WTC11 (cell line): ENCODE measurements at regions not wholly inside any gene's neighbourhood (a gene's known extent, or its start where the extent isn't known, plus 50 kb on each side); places are given as distances from the start of the nearest gene placed in this dataset.

ENCODE experiments used
- ATAC-seq: fragments of 200-7000 bp; cut with Tn5 transposase; 2 replicates; pipeline ENCODE4 v1.10.0; 2021; ENCODE audit warnings: mild to moderate bottlenecking, moderate library complexity
- CTCF ChIA-PET: fragments of 300-600 bp; sonication (Branson Sonifier 250); formaldehyde crosslinking; loops from one replicate; lab custom pipeline; 2021; ENCODE audit warnings: antibody characterized with exemption; lab: Charles Lee
- POLR2A ChIA-PET: fragments of 350-600 bp; sonication (Branson Sonifier 250); formaldehyde crosslinking; loops from one replicate; lab custom pipeline; 2021; ENCODE audit warnings: antibody characterized with exemption; lab: Charles Lee
- DNase-seq: peaks from one replicate; pipeline ENCODE4 v3.0.0; 2021; ENCODE audit warnings: low spot score
- H3K27ac Mint-ChIP-seq: 2 replicates; pipeline ENCODE4 v1.8.0; 2021; ENCODE audit warnings: mixed read lengths
- H3K27me3 Mint-ChIP-seq: 2 replicates; pipeline ENCODE4 v1.8.0; 2021; ENCODE audit warnings: low read depth, mild to moderate bottlenecking, moderate library complexity, mixed read lengths
- H3K36me3 Mint-ChIP-seq: 2 replicates; pipeline ENCODE4 v1.8.0; 2021; ENCODE audit warnings: mixed read lengths
- H3K4me1 Mint-ChIP-seq: 2 replicates; pipeline ENCODE4 v1.8.0; 2022; ENCODE audit warnings: mixed read lengths
- H3K4me3 Mint-ChIP-seq: 2 replicates; pipeline ENCODE4 v1.8.0; 2021; ENCODE audit warnings: mild to moderate bottlenecking, moderate library complexity, mixed read lengths
- H3K9me3 Mint-ChIP-seq: 2 replicates; pipeline ENCODE4 v1.8.0; 2021; ENCODE audit warnings: mixed read lengths
- E2F5 ChIP-seq: sonication (generic); formaldehyde crosslinking; IDR thresholded peaks from 2 replicates; pipeline ENCODE4 v1.8.1; 2022; ENCODE audit warnings: mild to moderate bottlenecking, moderate library complexity, missing genetic modification reagents
- ESRRA ChIP-seq: sonication (generic); formaldehyde crosslinking; IDR thresholded peaks from 2 replicates; pipeline ENCODE4 v1.8.1; 2022; ENCODE audit warnings: mild to moderate bottlenecking, missing genetic modification reagents, borderline replicate concordance
- FOXP4 ChIP-seq: sonication (generic); formaldehyde crosslinking; IDR thresholded peaks from 2 replicates; pipeline ENCODE4 v1.8.0; 2022; ENCODE audit warnings: mild to moderate bottlenecking, missing genetic modification reagents
- GRHL2 ChIP-seq: fragments of 250-450 bp; sonication (Bioruptor Pico); IDR thresholded peaks from 2 replicates; pipeline ENCODE4 v1.8.0; 2022; ENCODE audit warnings: mild to moderate bottlenecking, moderate library complexity; ENCODE audit not compliant: insufficient replicate concordance, severe bottlenecking
- GTF2I ChIP-seq: fragments of 250-450 bp; sonication (Bioruptor Pico); conservative IDR thresholded peaks from 2 replicates; pipeline ENCODE4 v1.4.0; 2021; ENCODE audit warnings: mild to moderate bottlenecking
- IRF2 ChIP-seq: sonication (generic); formaldehyde crosslinking; IDR thresholded peaks from 2 replicates; pipeline ENCODE4 v1.8.0; 2022; ENCODE audit warnings: low read depth, missing genetic modification reagents, borderline replicate concordance
- JAZF1 ChIP-seq: fragments of 250-450 bp; sonication (Bioruptor Pico); IDR thresholded peaks from 2 replicates; pipeline ENCODE4 v1.9.0; 2021; ENCODE audit warnings: moderate library complexity, mild to moderate bottlenecking, inconsistent platforms
- MLX ChIP-seq: sonication (generic); formaldehyde crosslinking; IDR thresholded peaks from 2 replicates; pipeline ENCODE4 v1.8.1; 2023; ENCODE audit warnings: mild to moderate bottlenecking, missing genetic modification reagents, moderate library complexity
- NR1H2 ChIP-seq: sonication (generic); formaldehyde crosslinking; IDR thresholded peaks from 2 replicates; pipeline ENCODE4 v1.9.0; 2021; ENCODE audit warnings: mild to moderate bottlenecking, moderate library complexity, missing genetic modification reagents
- PRDM15 ChIP-seq: sonication (generic); formaldehyde crosslinking; IDR thresholded peaks from 2 replicates; pipeline ENCODE4 v1.8.0; 2022; ENCODE audit warnings: missing genetic modification reagents
- PRRX2 ChIP-seq: fragments of 250-450 bp; sonication (Bioruptor Pico); IDR thresholded peaks from 2 replicates; pipeline ENCODE4 v1.8.0; 2021; ENCODE audit warnings: mild to moderate bottlenecking
- SOX15 ChIP-seq: fragments of 250-450 bp; sonication (Bioruptor Pico); IDR thresholded peaks from 2 replicates; pipeline ENCODE4 v1.9.0; 2021; ENCODE audit warnings: mild to moderate bottlenecking
- STAT6 ChIP-seq: sonication (generic); formaldehyde crosslinking; conservative IDR thresholded peaks from 2 replicates; pipeline ENCODE4 v1.8.1; 2023; ENCODE audit warnings: mild to moderate bottlenecking, low read depth, missing genetic modification reagents, moderate library complexity
- ZBTB43 ChIP-seq: sonication (generic); formaldehyde crosslinking; IDR thresholded peaks from 2 replicates; pipeline ENCODE4 v1.8.1; 2023; ENCODE audit warnings: mild to moderate bottlenecking, missing genetic modification reagents
- ZMAT4 ChIP-seq: fragments of 250-450 bp; sonication (Bioruptor Pico); IDR thresholded peaks from 2 replicates; pipeline ENCODE4 v1.9.0; 2021; ENCODE audit warnings: mild to moderate bottlenecking
- ZNF121 ChIP-seq: sonication (generic); formaldehyde crosslinking; IDR thresholded peaks from 2 replicates; pipeline ENCODE4 v1.8.0; 2023; ENCODE audit warnings: missing genetic modification reagents
- ZNF219 ChIP-seq: sonication (generic); formaldehyde crosslinking; IDR thresholded peaks from 2 replicates; pipeline ENCODE4 v1.8.0; 2023; ENCODE audit warnings: missing genetic modification reagents, mild to moderate bottlenecking, borderline replicate concordance
- ZNF317 ChIP-seq: sonication (generic); formaldehyde crosslinking; IDR thresholded peaks from 2 replicates; pipeline ENCODE4 v1.8.1; 2023; ENCODE audit warnings: low read depth, mild to moderate bottlenecking, moderate library complexity, missing genetic modification reagents, borderline replicate concordance
- ZNF416 ChIP-seq: fragments of 250-450 bp; sonication (Bioruptor Pico); IDR thresholded peaks from 2 replicates; pipeline ENCODE4 v1.9.0; 2021; ENCODE audit warnings: mild to moderate bottlenecking, inconsistent platforms
- ZNF512 ChIP-seq: sonication (generic); formaldehyde crosslinking; IDR thresholded peaks from 2 replicates; pipeline ENCODE4 v1.8.1; 2022; ENCODE audit warnings: missing genetic modification reagents, borderline replicate concordance

GRCh38 chr2:7736646-7737305, 819.6 kb downstream of the RNF144A start:
- POLR2A ChIA-PET, result no interaction called here
- Mint-ChIP-seq H3K4me3 (no peak overlapping the region), H3K9me3 (peaks cover 4% of the 10 kb centered on the region; the same call in 1 of the 2 replicates), H3K27me3 (no peaks in the 10 kb centered on the region; the same call in none of the 2 replicates), H3K36me3 (no peaks in the 10 kb centered on the region), H3K27ac (no peak overlapping the region), H3K4me1 (peaks cover 18% of the 10 kb centered on the region)
- TF ChIP-seq E2F5 (CRISPR knock-in tag), result no peak
- TF ChIP-seq ZNF317 (CRISPR knock-in tag), result no peak
- TF ChIP-seq JAZF1, result no peak
- TF ChIP-seq PRRX2 (CRISPR knock-in tag), result no peak
- no peak for TF ChIP-seq ZMAT4 (CRISPR knock-in tag)
- TF ChIP-seq ESRRA (CRISPR knock-in tag), result no peak
- TF ChIP-seq ZNF219 (CRISPR knock-in tag), result no peak
- no peak for TF ChIP-seq GTF2I (CRISPR knock-in tag)
- no peak for TF ChIP-seq IRF2 (CRISPR knock-in tag)
- TF ChIP-seq GRHL2 (CRISPR knock-in tag), result no peak
- TF ChIP-seq ZNF121, result no peak
- no peak for TF ChIP-seq FOXP4
- no peak for TF ChIP-seq ZBTB43 (CRISPR knock-in tag)
- TF ChIP-seq MLX (CRISPR knock-in tag), result no peak
- no peak for TF ChIP-seq NR1H2
- DNase-seq (no peak), ATAC-seq (no peak)
- CTCF ChIA-PET, result no interaction called here

GRCh38 chr2:7738596-7738995, 821.4 kb downstream of the RNF144A start:
- Mint-ChIP-seq H3K36me3 (0 out of 2 replicates have a peak, but pooled peaks cover 5% of the 10 kb centered on the region), H3K27me3 (no peaks in the 10 kb centered on the region; the same call in none of the 2 replicates), H3K9me3 (peaks cover 15% of the 10 kb centered on the region), H3K4me1 (peaks cover 16% of the 10 kb centered on the region), H3K4me3 (no peak overlapping the region), H3K27ac (no peak overlapping the region)
- ChIA-PET POLR2A (no interaction called here), CTCF (no interaction called here)
- DNase-seq, result no peak
- no peak for ATAC-seq
- TF ChIP-seq ZNF416 (CRISPR knock-in tag) (no peak), SOX15 (CRISPR knock-in tag) (no peak), NR1H2 (no peak), E2F5 (CRISPR knock-in tag) (no peak), PRDM15 (CRISPR knock-in tag) (no peak), STAT6 (CRISPR knock-in tag) (no peak), ZNF512 (CRISPR knock-in tag) (no peak)
